HT1080 (cell line): ENCODE measurements at regions not wholly inside any gene's neighbourhood (a gene's known extent, or its start where the extent isn't known, plus 50 kb on each side); places are given as distances from the start of the nearest gene placed in this dataset.

Experiments used
- DNase-seq: peaks from one replicate; pipeline ENCODE4 v3.0.0-alpha.2; 2015; ENCODE audit warnings: low read depth

DNA sequence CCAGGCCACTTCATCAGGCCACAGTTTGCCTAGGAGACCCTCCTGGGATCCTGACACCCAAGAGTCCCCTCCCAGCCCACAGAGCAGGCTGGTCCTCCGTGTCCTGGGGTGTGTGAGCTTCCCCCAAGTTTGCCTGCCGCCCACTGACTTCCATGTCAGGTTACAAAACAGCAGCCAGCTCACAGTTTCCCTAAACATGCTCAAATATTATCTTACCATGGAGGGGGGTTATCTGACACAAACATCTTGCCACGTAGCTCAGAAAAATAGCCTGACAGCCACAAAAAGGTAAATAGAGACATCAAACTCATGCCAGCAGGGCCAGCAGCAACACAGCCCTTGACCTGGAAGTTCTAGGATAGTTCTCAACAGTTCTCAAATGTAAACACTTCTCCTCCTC lies 346.5 kb downstream of the TNS1 start:
- DNase-seq: no peak

GRCh38 chr2:217655651-217656050 lies 347.1 kb downstream of the TNS1 start:
- no peak for DNase-seq

DNA sequence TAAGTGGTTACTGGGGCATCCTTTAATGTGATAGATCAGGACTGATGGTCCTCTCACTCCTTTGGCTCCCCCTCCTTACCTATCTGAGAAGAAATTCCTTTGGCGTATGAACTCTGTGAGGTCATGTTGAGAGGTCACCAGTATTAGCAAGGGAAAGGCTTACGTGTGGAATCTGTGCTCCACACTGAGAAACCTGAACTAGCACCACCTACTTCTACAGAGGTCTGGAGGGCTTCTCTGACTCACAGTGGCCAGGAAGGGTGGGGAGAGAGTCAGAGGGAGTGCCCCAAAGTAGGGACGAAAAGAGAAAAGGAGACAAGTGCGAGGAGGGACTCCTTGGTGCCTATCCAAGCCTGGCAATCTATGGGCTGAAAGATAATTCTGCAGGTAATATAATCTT lies 348.6 kb downstream of the TNS1 start:
- DNase-seq: peak; percentile 17

- peak; percentile 90 for DNase-seq
Observed at GRCh38 chr2:217652761-217653639, 349.8 kb downstream of the TNS1 start.

DNA sequence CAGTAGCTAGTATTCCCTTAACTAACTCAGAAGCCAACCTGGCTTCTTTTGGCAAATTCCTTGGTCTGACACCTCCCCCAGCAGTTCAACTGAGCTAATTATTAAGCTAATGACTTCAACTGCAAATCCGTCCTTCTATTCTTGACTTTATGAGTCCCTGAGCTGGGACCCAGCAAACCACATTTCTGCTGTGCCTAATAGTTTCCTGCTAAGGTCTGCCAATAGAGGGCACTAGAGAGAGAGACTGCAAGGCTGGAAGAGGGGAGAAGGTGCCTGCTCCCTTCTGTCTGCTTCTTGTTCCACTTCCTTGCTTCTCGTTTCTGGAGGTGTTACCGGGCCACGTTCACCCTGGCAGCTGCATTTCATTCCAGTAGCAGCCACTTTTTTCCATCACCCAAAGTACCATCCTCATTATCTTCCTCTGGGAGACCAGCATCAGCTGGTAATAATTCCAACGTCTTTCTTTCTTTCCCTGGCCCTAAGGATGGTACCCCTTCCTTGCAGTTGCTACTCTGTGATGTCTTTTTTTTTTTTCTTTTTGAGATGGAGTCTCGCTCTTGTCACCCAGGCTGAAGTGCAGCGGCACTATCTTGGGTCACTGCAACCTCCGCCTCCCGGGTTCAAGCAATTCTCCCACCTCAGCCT lies 352.0 kb downstream of the TNS1 start:
- DNase-seq: peak; percentile 47

DNA sequence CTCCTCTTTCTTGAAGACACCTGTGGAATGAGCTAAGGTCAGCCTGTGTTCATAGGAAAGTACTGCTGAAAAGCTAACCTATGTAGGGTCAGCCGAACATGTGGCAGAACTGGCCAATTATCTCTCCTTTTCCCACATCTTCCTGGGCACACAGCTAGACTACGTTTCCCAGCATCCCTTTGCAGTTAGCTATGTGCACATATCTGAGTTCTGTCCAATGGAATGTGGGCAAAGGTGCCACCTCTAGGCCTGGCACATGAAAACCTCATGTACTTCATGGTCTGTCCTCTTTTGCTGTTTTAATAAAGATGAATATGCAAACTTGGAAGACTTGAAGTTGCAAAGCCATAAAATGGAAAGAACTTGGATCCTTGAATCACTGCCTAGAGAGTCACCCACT lies 352.6 kb downstream of the TNS1 start:
- peak; percentile 8 for DNase-seq

DNA sequence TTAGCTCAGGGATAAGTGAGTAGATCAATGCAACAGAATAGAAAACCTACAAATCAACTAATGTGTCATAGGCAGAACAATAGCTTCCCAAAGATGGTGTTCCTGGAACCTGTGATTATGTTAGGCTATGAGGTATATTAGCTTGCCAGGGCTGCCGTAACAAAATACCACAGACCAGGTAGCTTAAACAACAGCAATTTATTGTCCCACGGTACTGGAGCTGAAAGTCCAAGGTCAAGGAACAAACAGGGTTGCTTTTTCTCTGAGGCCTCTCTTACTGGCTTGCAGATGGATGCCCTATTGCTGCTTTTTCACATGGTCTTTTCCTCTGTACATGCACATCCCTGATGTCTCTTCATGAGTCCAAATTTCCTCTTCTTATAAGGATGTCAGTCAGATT lies 354.9 kb downstream of the TNS1 start:
- no peak for DNase-seq

DNA sequence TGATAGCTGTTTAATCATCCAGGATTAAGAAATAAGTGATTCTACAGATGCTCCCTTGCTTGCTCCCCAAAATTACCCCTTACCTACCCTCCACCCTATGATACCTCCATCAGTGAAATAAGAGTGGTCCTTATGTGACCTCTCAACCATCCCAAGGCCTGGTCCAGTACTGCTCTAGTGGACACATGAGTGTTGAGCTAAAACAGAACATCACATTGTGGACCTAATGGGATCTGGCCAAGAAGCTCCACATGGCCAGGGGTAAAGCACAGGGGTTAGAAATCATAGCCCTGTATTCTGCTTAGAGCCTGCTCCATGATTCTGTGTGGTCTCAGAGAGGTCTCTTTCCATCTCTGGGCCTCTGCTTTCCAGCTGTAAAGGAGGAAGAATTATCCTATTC lies 355.6 kb downstream of the TNS1 start:
- no peak for DNase-seq

- DNase-seq: peak; percentile 79
Observed at GRCh38 chr2:217645896-217646295, 356.9 kb downstream of the TNS1 start.

DNA sequence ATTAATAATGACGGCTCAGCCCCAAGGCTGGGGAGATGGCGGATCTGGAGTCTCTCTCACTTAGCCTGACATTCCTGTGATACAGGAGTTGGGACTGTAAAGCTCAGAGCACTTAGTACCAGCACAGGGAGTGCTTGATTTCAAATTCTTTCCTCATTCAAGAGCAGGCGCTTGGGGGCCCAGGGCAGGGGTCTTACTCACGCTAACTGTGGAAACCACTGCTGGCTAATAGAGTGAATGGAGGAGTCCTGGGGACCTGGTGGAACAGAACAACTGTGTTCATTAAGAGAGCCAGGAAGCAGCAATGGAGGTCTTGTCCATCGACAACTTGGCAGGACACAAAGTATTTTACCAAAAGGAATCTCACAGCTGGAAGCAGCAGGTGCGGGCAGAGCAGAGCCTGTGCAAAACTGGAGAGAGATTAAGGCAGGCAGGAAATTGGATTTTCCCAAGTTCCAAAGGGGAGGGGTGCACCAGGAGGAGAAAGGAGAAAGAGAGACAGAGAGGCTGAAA lies 358.9 kb downstream of the TNS1 start:
- DNase-seq: no peak

DNA sequence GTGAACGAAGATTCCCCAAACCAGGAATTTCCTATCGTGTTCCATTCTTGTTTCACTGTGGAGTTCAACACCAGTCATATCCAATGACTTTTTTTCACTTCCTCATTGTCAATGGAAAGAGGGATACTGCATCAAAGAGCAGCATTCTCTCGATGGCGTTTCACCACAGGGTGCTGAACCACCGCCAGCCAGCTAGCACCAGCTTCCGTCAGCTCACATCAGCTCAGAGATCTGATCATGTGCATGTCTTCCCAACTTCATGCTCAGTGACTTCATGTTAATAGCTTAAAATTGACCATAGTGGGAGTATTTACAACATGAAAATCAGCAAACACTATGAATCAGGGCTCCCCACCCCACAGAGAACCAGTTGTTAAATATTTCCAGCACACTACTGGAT lies 359.9 kb downstream of the TNS1 start:
- DNase-seq: no peak

- no peak for DNase-seq
Observed at GRCh38 chr2:217641960-217642359, 360.8 kb downstream of the TNS1 start.

GRCh38 chr2:217639481-217639880 lies 363.3 kb downstream of the TNS1 start:
- DNase-seq: no peak

GRCh38 chr2:217638533-217638932 lies 364.3 kb downstream of the TNS1 start:
- no peak for DNase-seq

GRCh38 chr2:217638031-217638430 lies 364.8 kb downstream of the TNS1 start:
- no peak for DNase-seq

- DNase-seq: no peak
Observed at GRCh38 chr2:217636991-217637561, 365.7 kb downstream of the TNS1 start.

DNA sequence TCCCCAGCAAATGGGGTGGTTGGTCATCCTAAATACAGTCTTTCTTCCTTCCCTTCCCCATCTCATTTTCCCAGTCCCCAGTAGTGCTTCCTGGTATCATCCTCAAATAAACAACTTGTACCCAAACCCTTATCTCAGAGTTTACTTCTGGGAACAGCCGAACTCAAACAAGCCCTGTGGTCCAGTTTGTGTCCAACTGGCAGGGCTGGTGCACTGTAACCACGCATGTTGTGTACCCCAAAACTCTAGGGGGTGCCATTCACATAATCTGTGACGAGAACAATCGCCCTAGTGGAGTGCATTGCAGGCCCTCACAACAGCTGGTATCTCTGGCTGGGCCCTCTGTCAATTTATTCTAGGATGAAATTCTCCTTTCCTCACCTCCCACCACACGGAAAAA lies 366.2 kb downstream of the TNS1 start:
- no peak for DNase-seq

GRCh38 chr2:217634871-217635270 lies 367.9 kb downstream of the TNS1 start:
- DNase-seq: no peak

DNA sequence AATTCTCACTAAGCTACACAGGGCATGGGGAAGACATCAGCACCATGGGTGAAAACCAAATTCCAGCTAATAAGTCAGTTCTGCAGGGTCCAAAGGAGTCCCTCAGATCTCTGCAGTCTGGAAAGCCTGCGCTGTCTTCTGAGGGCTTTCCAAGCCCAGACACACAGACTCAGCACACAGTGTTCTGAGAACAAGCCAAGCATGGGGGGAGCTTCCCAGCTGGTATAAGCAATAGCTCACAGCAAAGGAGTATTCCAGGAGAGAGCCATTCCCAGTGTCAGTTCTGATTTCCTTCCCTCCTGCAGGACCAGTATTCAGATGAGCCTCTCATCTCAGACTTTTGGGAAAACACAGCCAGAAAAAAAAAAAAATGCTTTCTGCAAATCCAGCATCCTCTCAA lies 370.8 kb downstream of the TNS1 start:
- no peak for DNase-seq

- DNase-seq: no peak
Observed at GRCh38 chr2:217631115-217631514, 371.7 kb downstream of the TNS1 start.

DNA sequence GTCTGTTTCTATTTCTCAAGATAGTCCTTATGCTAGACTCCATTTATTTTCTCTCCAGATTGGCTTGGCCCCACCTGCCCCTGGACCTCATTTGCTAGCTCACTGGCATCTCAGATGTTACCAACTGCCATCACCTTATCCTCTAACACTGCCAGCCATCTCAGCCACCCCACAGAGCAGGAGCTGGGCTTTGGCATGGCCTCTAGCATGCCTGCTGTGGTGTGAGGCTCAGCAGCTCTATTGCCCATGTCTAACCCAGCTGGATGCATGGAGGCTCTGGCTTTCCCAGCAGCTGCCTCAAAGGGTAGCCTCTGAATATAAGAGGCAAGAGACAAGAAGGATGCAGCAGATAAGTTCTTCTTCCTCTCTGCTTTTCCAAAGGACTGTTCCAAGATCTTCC lies 373.4 kb downstream of the TNS1 start:
- DNase-seq: no peak

GRCh38 chr2:217628061-217628460 lies 374.7 kb downstream of the TNS1 start:
- DNase-seq: no peak
